ENCODE measurements at regions not wholly inside any gene's neighbourhood (a gene's known extent, or its start where the extent isn't known, plus 50 kb on each side); places are given as distances from the start of the nearest gene placed in this dataset.

DNA sequence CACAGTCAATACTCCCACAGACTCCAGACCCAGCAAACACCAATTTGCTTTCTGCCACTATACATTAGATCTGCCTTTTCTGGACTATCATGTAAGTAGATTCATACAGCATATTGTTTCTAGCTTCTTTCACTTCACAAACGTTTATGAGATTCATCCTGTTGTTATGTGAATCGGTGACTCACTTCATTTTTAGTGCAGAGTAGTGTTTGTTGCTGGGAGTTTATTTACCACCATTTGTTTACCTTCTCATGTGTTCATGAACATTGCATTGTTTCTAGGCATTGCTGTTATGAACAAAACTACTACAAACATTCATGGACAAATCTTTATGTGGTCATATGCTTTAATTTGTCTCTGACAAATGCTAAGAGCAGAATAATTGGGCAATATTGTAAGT is 807.8 kb upstream of the TMEM132C start:
- TF ChIP-seq FOS (IDR thresholded peaks at IDR 0.05; ENCODE audit: borderline replicate concordance, extremely low read depth, insufficient read length) (no peak), NR2C2 (IDR thresholded peaks at IDR 0.05; ENCODE audit: borderline replicate concordance, control insufficient read depth, insufficient read length, low read depth) (no peak), BACH1 (IDR thresholded peaks at IDR 0.05; ENCODE audit: borderline replicate concordance) (no peak)
- Histone ChIP-seq H3K27me3 (replicated peaks in 1 of 2; ENCODE audit: control insufficient read depth in 2 of 2, insufficient read depth in 2 of 2, low read length in 1 of 2) (no peaks in the 10 kb centered on the region), H3K4me1 (ENCODE audit: control insufficient read depth, insufficient read depth, low read length) (no peaks in the 10 kb centered on the region), H3K36me3 (ENCODE audit: control insufficient read depth in 2 of 2, insufficient read depth in 2 of 2, low read length in 1 of 2) (no peaks in the 10 kb centered on the region), H3K79me2 (ENCODE audit: control insufficient read depth, insufficient read depth, low read length) (no peaks in the 10 kb centered on the region), H3K9me3 (replicated peaks; ENCODE audit: control insufficient read depth, insufficient read depth, low read length) (no peaks in the 10 kb centered on the region; the same call in 2 of the 3 replicates), H3K4me3 (no peak overlapping the region), H4K20me1 (ENCODE audit: control insufficient read depth, insufficient read depth) (no peaks in the 10 kb centered on the region), H3K4me2 (ENCODE audit: control insufficient read depth, insufficient read depth) (no peak overlapping the region), H2AFZ (ENCODE audit: control insufficient read depth, low read depth, low read length) (no peak overlapping the region), H3K27ac (ENCODE audit: control insufficient read depth, insufficient read depth) (no peak overlapping the region), H3K9ac (ENCODE audit: control insufficient read depth, insufficient read depth, low read length) (no peak overlapping the region)
- in situ Hi-C loops (cut with MboI): no loop called here
- POLR2A ChIA-PET: no interaction called here
- BruUV-seq (replicated peaks): no TSS peak
- CTCF ChIA-PET: no interaction called here
- SMC1A ChIA-PET (ENCODE audit: uncharacterized antibody, unreplicated experiment): interaction anchor here (1.2 kb wide), 1 partner anchor 218 kb away, joined by 3 read pairs; no protein-coding TSS in a partner anchor
- DNase-seq (ENCODE audit: low read depth, low spot score) (no peak), FAIRE-seq (no peak), ATAC-seq (no peak)
- RAD21 ChIA-PET (ENCODE audit: unreplicated experiment): no interaction called here
- intact Hi-C loops (cut with micrococcal nuclease; ENCODE audit: unreplicated experiment): no loop called here
- WGBS (ENCODE audit: insufficient coverage, insufficient replicate concordance, low lambda C conversion rate, missing lambda C conversion rate): 19% methylated on average over 2 of the region's 2 CpGs

DNA sequence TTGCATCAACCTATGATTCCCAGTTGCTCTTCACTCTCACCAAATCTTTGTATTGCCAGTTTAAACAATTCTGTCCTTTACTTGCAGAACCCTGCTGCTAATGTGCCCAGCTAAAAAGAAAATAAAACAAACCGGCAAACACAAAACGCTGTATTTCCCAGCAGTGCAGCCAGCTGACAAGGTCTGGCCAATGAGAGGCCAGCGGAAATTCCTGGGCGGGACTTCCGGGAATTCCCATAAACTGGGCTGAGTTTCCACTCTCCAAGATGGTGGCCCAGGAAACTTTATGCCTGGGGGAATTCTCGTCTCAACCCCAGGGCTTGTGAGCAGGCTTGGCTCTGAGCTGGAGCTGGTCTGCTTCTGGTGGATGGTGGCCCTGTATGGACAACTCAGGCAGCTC is 807.3 kb upstream of the TMEM132C start:
- intact Hi-C loops (cut with micrococcal nuclease; ENCODE audit: unreplicated experiment): no loop called here
- Histone ChIP-seq H3K9ac (ENCODE audit: control insufficient read depth, insufficient read depth, low read length) (no peak overlapping the region), H3K79me2 (ENCODE audit: control insufficient read depth, insufficient read depth, low read length) (no peaks in the 10 kb centered on the region), H3K4me1 (ENCODE audit: control insufficient read depth, insufficient read depth, low read length) (no peaks in the 10 kb centered on the region), H2AFZ (ENCODE audit: control insufficient read depth, low read depth, low read length) (no peak overlapping the region), H3K27me3 (replicated peaks in 1 of 2; ENCODE audit: control insufficient read depth in 2 of 2, insufficient read depth in 2 of 2, low read length in 1 of 2) (no peaks in the 10 kb centered on the region), H3K36me3 (ENCODE audit: control insufficient read depth in 2 of 2, insufficient read depth in 2 of 2, low read length in 1 of 2) (no peaks in the 10 kb centered on the region), H3K4me3 (no peak overlapping the region), H3K4me2 (ENCODE audit: control insufficient read depth, insufficient read depth) (no peak overlapping the region), H3K9me3 (replicated peaks; ENCODE audit: control insufficient read depth, insufficient read depth, low read length) (no peaks in the 10 kb centered on the region; the same call in 2 of the 3 replicates), H3K27ac (ENCODE audit: control insufficient read depth, insufficient read depth) (no peak overlapping the region), H4K20me1 (ENCODE audit: control insufficient read depth, insufficient read depth) (no peaks in the 10 kb centered on the region)
- SMC1A ChIA-PET (ENCODE audit: uncharacterized antibody, unreplicated experiment): no interaction called here
- POLR2A ChIA-PET: no interaction called here
- CTCF ChIA-PET: no interaction called here
- ATAC-seq (no peak), FAIRE-seq (no peak), DNase-seq (ENCODE audit: low read depth, low spot score) (no peak)
- no TSS peak for BruUV-seq (replicated peaks)
- TF ChIP-seq BACH1 (IDR thresholded peaks at IDR 0.05; ENCODE audit: borderline replicate concordance) (no peak), YBX1 (IDR thresholded peaks at IDR 0.05) (no peak), CHD4 (IDR thresholded peaks at IDR 0.05) (no peak), NR2F1 (conservative IDR thresholded peaks at IDR 0.05) (no peak), FOXK2 (IDR thresholded peaks at IDR 0.05) (no peak), NFYA (IDR thresholded peaks at IDR 0.05; ENCODE audit: borderline replicate concordance, low read depth, low read length) (no peak), NFIC (IDR thresholded peaks at IDR 0.05; ENCODE audit: low read depth, low read length) (no peak), MEF2A (IDR thresholded peaks at IDR 0.05; ENCODE audit: insufficient read depth, low read depth, low read length) (no peak), SUPT20H (IDR thresholded peaks at IDR 0.05; ENCODE audit: borderline replicate concordance, control insufficient read depth, low read depth, low read length) (no peak), FOS (IDR thresholded peaks at IDR 0.05; ENCODE audit: borderline replicate concordance, extremely low read depth, insufficient read length) (no peak), PML (IDR thresholded peaks at IDR 0.05; ENCODE audit: low read length) (no peak)
- TF ChIP-seq, protein P1, sequence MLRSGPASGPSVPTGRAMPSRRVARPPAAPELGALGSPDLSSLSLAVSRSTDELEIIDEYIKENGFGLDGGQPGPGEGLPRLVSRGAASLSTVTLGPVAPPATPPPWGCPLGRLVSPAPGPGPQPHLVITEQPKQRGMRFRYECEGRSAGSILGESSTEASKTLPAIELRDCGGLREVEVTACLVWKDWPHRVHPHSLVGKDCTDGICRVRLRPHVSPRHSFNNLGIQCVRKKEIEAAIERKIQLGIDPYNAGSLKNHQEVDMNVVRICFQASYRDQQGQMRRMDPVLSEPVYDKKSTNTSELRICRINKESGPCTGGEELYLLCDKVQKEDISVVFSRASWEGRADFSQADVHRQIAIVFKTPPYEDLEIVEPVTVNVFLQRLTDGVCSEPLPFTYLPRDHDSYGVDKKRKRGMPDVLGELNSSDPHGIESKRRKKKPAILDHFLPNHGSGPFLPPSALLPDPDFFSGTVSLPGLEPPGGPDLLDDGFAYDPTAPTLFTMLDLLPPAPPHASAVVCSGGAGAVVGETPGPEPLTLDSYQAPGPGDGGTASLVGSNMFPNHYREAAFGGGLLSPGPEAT (IDR thresholded peaks at IDR 0.05; ENCODE audit: low read depth): no peak
- TF ChIP-seq, protein P2, sequence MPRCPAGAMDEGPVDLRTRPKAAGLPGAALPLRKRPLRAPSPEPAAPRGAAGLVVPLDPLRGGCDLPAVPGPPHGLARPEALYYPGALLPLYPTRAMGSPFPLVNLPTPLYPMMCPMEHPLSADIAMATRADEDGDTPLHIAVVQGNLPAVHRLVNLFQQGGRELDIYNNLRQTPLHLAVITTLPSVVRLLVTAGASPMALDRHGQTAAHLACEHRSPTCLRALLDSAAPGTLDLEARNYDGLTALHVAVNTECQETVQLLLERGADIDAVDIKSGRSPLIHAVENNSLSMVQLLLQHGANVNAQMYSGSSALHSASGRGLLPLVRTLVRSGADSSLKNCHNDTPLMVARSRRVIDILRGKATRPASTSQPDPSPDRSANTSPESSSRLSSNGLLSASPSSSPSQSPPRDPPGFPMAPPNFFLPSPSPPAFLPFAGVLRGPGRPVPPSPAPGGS (IDR thresholded peaks at IDR 0.05; ENCODE audit: borderline replicate concordance, insufficient read depth, low read depth, low read length, poor library complexity, severe bottlenecking): no peak
- RAD21 ChIA-PET (ENCODE audit: unreplicated experiment): no interaction called here
- in situ Hi-C loops (cut with MboI): no loop called here
- 41% methylated on average over 6 of the region's 6 CpGs for WGBS (ENCODE audit: insufficient coverage, insufficient replicate concordance, low lambda C conversion rate, missing lambda C conversion rate)
